ENCODE measurements at regions not wholly inside any gene's neighbourhood (a gene's known extent, or its start where the extent isn't known, plus 50 kb on each side); places are given as distances from the start of the nearest gene placed in this dataset.

DNA sequence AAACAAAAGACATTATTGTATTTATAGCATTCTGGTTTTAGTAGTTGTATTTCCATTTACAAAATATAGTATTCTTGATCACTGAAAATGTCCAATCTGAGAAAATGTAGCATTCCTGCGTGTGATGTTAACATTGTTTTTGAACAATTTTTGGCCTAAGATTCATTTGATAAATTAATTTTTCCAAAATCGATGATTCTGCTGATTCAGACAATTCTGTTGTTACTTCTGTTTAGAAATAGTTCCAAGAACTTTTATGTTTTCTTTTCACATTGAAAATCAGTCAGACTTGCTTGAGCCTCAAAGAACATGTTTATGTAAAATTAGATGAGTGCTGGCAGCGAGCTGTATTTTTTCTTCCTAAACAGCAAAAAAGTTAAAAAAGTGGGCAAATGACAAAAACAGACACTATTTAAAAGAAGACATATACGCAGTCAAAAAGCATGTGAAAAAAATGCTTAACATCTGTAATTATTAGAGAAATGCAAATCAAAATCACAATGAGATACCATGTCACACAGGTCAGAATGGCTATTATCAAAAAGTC, 804.5 kb upstream of the MIR17HG start:
- no peak for TF ChIP-seq GATA2 (IDR thresholded peaks at IDR 0.05; ENCODE audit: low read depth, low read length)
- TF ChIP-seq GATA3 (IDR thresholded peaks at IDR 0.05; ENCODE audit: low read depth, low read length), result no peak

- TF ChIP-seq GATA3 (IDR thresholded peaks at IDR 0.05; ENCODE audit: low read depth, low read length), result no peak
- no peak for TF ChIP-seq GATA2 (IDR thresholded peaks at IDR 0.05; ENCODE audit: low read depth, low read length)
Measured at GRCh38 chr13:90545070-90545840, 802.2 kb upstream of the MIR17HG start.

DNA sequence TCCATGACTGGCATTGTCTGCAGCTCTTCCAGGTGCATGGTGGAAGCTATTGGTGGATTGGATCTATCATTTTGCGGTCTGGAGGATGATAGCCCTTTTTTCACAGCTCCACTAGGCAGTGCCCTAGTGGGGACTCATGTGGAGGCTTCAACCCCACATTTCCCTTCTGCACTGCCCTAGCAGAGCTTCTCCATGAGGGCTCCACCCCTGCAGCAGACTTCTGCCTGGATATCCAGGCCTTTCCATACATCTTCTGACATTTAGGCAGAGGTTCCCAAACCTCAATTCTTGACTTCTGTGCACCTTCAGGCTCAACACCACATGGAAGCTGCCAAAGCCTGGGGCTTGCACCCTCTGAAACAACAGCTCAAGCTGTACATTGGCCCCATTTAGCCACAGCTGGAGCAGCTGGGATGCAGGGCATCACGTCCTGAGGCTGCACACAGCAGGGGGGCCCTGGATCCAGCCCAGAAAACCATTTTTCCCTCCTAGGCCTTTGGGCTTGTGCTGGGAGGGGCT, 800.2 kb upstream of the MIR17HG start:
- no peak for TF ChIP-seq GATA3 (IDR thresholded peaks at IDR 0.05; ENCODE audit: low read depth, low read length)

- TF ChIP-seq GATA2 (IDR thresholded peaks at IDR 0.05; ENCODE audit: low read depth, low read length) (no peak), GATA3 (IDR thresholded peaks at IDR 0.05; ENCODE audit: low read depth, low read length) (no peak)
Measured at GRCh38 chr13:90551253-90551652, 796.2 kb upstream of the MIR17HG start.

DNA sequence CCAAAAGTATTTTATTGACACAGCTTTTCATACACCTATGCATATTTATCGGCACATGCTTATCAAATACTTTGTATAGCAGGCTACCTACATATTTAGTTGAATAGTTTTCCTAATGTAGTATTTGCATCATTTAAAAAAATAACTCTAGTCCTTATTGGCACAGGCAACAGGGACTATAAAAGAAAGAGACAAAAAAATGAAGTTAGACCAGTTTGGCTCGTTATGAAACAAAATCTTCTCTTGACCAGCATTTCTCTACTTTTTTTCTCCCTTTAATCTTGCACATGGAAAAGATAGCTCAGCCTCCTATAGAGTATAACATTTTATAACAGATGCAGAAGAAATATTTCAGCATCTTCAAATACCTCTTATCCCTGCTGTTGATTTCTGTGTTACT, 794.8 kb upstream of the MIR17HG start:
- TF ChIP-seq GATA2 (IDR thresholded peaks at IDR 0.05; ENCODE audit: low read depth, low read length) (no peak), GATA3 (IDR thresholded peaks at IDR 0.05; ENCODE audit: low read depth, low read length) (no peak)

DNA sequence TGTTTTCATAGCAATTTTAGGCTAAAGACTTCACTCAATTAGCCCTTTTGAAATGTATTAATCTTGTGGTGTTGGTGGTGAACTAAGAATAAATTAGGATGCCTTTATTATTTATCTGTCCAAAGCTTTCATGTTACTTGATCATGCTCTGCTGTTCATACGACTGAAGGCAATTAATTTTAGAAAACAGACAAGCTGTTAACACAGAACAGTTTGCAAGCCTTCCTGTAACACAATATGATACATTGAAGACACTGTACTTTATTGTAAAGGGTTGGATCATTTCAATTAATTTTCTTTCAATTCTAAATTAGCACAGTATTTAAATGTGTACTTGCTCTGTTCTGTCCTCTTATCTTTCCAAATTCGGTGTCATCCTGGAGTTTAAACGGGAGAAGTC, 794.3 kb upstream of the MIR17HG start:
- TF ChIP-seq GATA2 (IDR thresholded peaks at IDR 0.05; ENCODE audit: low read depth, low read length) (no peak), GATA3 (IDR thresholded peaks at IDR 0.05; ENCODE audit: low read depth, low read length) (no peak)

DNA sequence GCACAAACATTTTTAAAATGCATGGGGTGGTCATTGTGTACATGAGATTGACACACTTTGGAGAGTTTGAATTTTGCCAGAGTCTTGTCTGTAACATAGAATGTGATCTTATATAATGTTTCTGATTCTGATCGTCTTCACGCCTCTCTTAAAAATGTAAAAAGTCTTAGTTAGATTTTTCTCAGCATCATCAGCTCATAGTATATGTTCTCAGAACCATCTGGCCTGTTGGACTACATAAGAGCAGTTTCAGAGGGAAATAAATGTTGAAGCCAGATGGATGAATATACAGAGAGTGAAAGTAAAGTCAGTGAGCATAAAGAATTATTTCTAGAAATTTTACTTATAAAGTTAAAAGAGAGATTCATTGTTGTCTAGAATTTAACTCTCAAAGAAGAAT, 789.9 kb upstream of the MIR17HG start:
- no peak for TF ChIP-seq GATA3 (IDR thresholded peaks at IDR 0.05; ENCODE audit: low read depth, low read length)
- no peak for TF ChIP-seq GATA2 (IDR thresholded peaks at IDR 0.05; ENCODE audit: low read depth, low read length)

DNA sequence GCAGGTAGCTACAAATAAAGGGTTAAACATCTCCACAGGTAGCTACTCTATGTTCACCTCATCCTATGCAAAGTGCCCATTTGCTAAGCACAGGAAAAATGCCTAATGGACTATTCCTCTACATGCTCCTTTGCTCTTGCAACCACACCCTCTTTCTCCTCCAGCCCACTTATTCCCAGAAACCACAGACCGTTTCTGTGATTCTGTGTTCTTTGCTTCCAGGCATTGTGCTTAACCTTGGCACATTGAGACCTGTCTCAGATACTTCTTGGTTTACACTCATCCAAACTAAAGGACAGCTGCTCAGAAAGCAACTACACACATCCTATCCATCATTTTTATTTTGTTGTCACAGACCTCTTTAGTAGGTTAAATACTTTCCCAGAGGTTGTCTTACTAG, 785.0 kb upstream of the MIR17HG start:
- no peak for TF ChIP-seq GATA3 (IDR thresholded peaks at IDR 0.05; ENCODE audit: low read depth, low read length)
- no peak for TF ChIP-seq GATA2 (IDR thresholded peaks at IDR 0.05; ENCODE audit: low read depth, low read length)

GRCh38 chr13:90564096-90564495, 783.4 kb upstream of the MIR17HG start:
- TF ChIP-seq GATA3 (IDR thresholded peaks at IDR 0.05; ENCODE audit: low read depth, low read length) (no peak), GATA2 (IDR thresholded peaks at IDR 0.05; ENCODE audit: low read depth, low read length) (no peak)

- no peak for TF ChIP-seq GATA3 (IDR thresholded peaks at IDR 0.05; ENCODE audit: low read depth, low read length)
- no peak for TF ChIP-seq GATA2 (IDR thresholded peaks at IDR 0.05; ENCODE audit: low read depth, low read length)
Measured at GRCh38 chr13:90564566-90564965, 782.9 kb upstream of the MIR17HG start.

DNA sequence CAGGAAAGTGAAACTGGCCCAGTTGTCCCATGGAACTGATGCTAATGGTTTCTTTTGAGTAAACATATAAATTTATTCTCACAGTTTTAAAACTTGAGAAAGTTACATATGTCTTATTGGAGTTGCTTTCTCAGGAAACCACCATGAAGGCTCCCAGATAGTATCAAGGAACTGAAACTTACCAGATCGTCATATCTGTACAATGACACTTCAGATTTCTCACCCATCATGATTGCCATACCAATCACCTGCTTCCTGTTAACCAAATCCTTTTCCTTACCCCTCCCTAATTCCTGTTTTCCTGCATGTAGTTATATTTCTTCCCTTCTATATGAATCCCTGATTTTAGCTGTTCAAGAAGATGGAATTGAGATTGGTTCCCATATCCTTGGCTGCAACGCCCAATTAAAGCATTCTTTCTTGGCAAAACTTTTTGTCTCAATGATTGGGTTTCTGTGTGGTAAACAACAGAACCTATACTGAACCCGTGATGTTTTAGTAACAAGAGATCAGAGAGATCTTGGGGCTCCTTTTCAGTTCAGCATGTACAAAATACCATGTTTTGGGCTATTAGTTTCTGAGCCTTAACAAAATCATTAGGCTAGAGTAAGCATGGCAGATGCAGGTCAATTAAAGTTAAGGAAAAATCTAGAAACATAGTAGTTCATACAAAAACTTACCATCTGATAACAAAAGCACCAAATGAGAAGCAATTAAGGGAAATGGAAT, 781.3 kb upstream of the MIR17HG start:
- no peak for TF ChIP-seq GATA3 (IDR thresholded peaks at IDR 0.05; ENCODE audit: low read depth, low read length)

- TF ChIP-seq GATA3 (IDR thresholded peaks at IDR 0.05; ENCODE audit: low read depth, low read length) (no peak), GATA2 (IDR thresholded peaks at IDR 0.05; ENCODE audit: low read depth, low read length) (no peak)
Measured at GRCh38 chr13:90568165-90568564, 779.3 kb upstream of the MIR17HG start.

GRCh38 chr13:90576067-90576466, 771.4 kb upstream of the MIR17HG start:
- TF ChIP-seq GATA2 (IDR thresholded peaks at IDR 0.05; ENCODE audit: low read depth, low read length) (no peak), GATA3 (IDR thresholded peaks at IDR 0.05; ENCODE audit: low read depth, low read length) (no peak)

GRCh38 chr13:90577726-90578125, 769.8 kb upstream of the MIR17HG start:
- TF ChIP-seq GATA2 (IDR thresholded peaks at IDR 0.05; ENCODE audit: low read depth, low read length) (no peak), GATA3 (IDR thresholded peaks at IDR 0.05; ENCODE audit: low read depth, low read length) (no peak)

GRCh38 chr13:90585392-90585791, 762.1 kb upstream of the MIR17HG start:
- no peak for TF ChIP-seq GATA3 (IDR thresholded peaks at IDR 0.05; ENCODE audit: low read depth, low read length)
- no peak for TF ChIP-seq GATA2 (IDR thresholded peaks at IDR 0.05; ENCODE audit: low read depth, low read length)

Measured in SH-SY5Y (cell line).